Neural progenitor cell (in vitro differentiated cells): ENCODE measurements at regions not wholly inside any gene's neighbourhood (a gene's known extent, or its start where the extent isn't known, plus 50 kb on each side); places are given as distances from the start of the nearest gene placed in this dataset.

Experiments
- CTCF ChIP-seq: fragments of 200-600 bp; sonication (generic); IDR thresholded peaks from 2 replicates; pipeline ENCODE4 v1.5.1; 2017; ENCODE audit warnings: antibody characterized with exemption, mild to moderate bottlenecking
- EZH2 ChIP-seq: fragments of 200-600 bp; sonication (generic); IDR thresholded peaks from 2 replicates; pipeline ENCODE4 v1.6.1; 2017; ENCODE audit warnings: antibody characterized with exemption, mild to moderate bottlenecking, moderate library complexity

- TF ChIP-seq CTCF (no peak), EZH2 (no peak)
These were observed 85.2 kb upstream of the CDH12 start for GRCh38 chr5:22938362-22938761.
